ENCODE measurements at regions not wholly inside any gene's neighbourhood (a gene's known extent, or its start where the extent isn't known, plus 50 kb on each side); places are given as distances from the start of the nearest gene placed in this dataset.

DNA sequence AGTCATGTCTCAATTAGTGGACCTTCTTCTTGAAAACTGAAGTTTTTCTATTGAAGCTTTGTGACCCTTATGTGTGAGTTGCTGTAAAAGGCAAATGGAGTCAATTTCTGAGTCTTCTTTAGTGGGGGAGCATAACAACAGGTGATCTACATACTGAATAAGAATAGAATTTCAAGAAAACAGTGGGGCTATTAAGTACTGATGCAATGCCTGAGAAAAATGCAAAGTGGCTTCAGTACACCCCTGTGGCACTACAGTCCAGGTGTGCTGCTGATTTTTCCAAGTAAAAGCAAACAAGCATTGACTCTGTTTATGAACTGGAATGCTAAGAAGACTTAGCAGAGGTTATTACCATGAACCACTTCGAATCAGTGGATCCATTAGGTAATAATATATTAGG lies 328.0 kb upstream of the PABPC4L start:
- no peak for TF ChIP-seq CTCF (IDR thresholded peaks at IDR 0.05)
- TF ChIP-seq POLR2A (IDR thresholded peaks at IDR 0.05): no peak
